Fibroblast of lung (primary cell): ENCODE measurements at regions not wholly inside any gene's neighbourhood (a gene's known extent, or its start where the extent isn't known, plus 50 kb on each side); places are given as distances from the start of the nearest gene placed in this dataset.

ENCODE experiments used
- DNase-seq, 2 donors: peaks; one replicate each; pipeline versions ENCODE4 v3.0.0 to v3.0.0-alpha.2; 2010; ENCODE audit warnings: low read depth in 2 of 2
- H2AFZ ChIP-seq: 2 replicates; pipeline ENCODE4 v1.5.1; 2012; ENCODE audit warnings: low read length, control low read depth, inconsistent platforms
- H3K27ac ChIP-seq: 2 replicates; pipeline ENCODE4 v1.5.1; 2011; ENCODE audit warnings: low read length, control low read depth; ENCODE audit not compliant: insufficient read depth
- H3K27me3 ChIP-seq: 2 replicates; pipeline ENCODE4 v1.5.1; 2011; ENCODE audit warnings: mild to moderate bottlenecking, low read length; ENCODE audit not compliant: control insufficient read depth, insufficient read depth
- H3K36me3 ChIP-seq: 2 replicates; pipeline ENCODE4 v1.5.1; 2011; ENCODE audit warnings: low read length; ENCODE audit not compliant: control insufficient read depth, insufficient read depth
- H3K4me1 ChIP-seq: 2 replicates; pipeline ENCODE4 v1.5.1; 2011; ENCODE audit warnings: low read length; ENCODE audit not compliant: control insufficient read depth, insufficient read depth; ENCODE audit errors: extremely low read depth
- H3K4me2 ChIP-seq: 2 replicates; pipeline ENCODE4 v1.5.1; 2011; ENCODE audit warnings: low read length, control low read depth; ENCODE audit not compliant: insufficient read depth; ENCODE audit errors: extremely low read depth
- H3K4me3 ChIP-seq, 4 experiments: fragments of 200-600 bp in 1 of 4; sonication (generic) in 1 of 4; replicated peaks in 1 of 4; 2 replicates each; pipeline ENCODE4 v1.5.1; 2011 to 2016; ENCODE audit warnings: low read length in 4 of 4, low read depth in 3 of 4, mild to moderate bottlenecking in 3 of 4, control low read depth in 2 of 4, inconsistent platforms in 1 of 4, mixed read lengths in 1 of 4; ENCODE audit not compliant: insufficient read depth in 1 of 4; ENCODE audit errors: control extremely low read depth in 1 of 4
- H3K79me2 ChIP-seq: 2 replicates; pipeline ENCODE4 v1.5.1; 2012; ENCODE audit warnings: mild to moderate bottlenecking, low read length, inconsistent platforms; ENCODE audit not compliant: control insufficient read depth, insufficient read depth
- H3K9ac ChIP-seq: 2 replicates; pipeline ENCODE4 v1.5.1; 2011; ENCODE audit warnings: mild to moderate bottlenecking, low read length, control low read depth; ENCODE audit not compliant: insufficient read depth
- H3K9me3 ChIP-seq: 2 replicates; pipeline ENCODE4 v1.5.1; 2012; ENCODE audit warnings: low read depth, low read length; ENCODE audit not compliant: control insufficient read depth, insufficient read depth
- H4K20me1 ChIP-seq: 2 replicates; pipeline ENCODE4 v1.5.1; 2011; ENCODE audit warnings: low read length; ENCODE audit not compliant: control insufficient read depth, insufficient read depth; ENCODE audit errors: extremely low read depth
- EZH2 ChIP-seq: IDR thresholded peaks from 2 replicates; pipeline ENCODE4 v1.5.1; 2012; ENCODE audit warnings: low read length, control low read depth, mild to moderate bottlenecking; ENCODE audit errors: missing control alignments
- TF ChIP-seq, protein P1 (sequence below), 2 donors: IDR thresholded peaks in 1 of 2; conservative IDR thresholded peaks in 1 of 2; 1 replicate in 1 of 2; 2 replicates in 1 of 2; pipeline ENCODE4 v1.5.1; 2011 to 2012; ENCODE audit warnings: low read length in 2 of 2, control low read depth in 1 of 2, inconsistent platforms in 1 of 2, low read depth in 1 of 2, mild to moderate bottlenecking in 1 of 2

GRCh38 chr6:43903739-43904290 lies 133.8 kb downstream of the VEGFA start:
- Histone ChIP-seq H4K20me1 (no peaks in the 10 kb centered on the region), H2AFZ (no peak overlapping the region), H3K79me2 (no peaks in the 10 kb centered on the region), H3K4me3 (no peak overlapping the region), H3K4me1 (no peaks in the 10 kb centered on the region), H3K27ac (no peak overlapping the region), H3K36me3 (no peaks in the 10 kb centered on the region), H3K9ac (no peak overlapping the region), H3K27me3 (no peaks in the 10 kb centered on the region), H3K4me2 (no peak overlapping the region), H3K9me3 (no peaks in the 10 kb centered on the region)
- DNase-seq = no peak
- TF ChIP-seq, protein P1, sequence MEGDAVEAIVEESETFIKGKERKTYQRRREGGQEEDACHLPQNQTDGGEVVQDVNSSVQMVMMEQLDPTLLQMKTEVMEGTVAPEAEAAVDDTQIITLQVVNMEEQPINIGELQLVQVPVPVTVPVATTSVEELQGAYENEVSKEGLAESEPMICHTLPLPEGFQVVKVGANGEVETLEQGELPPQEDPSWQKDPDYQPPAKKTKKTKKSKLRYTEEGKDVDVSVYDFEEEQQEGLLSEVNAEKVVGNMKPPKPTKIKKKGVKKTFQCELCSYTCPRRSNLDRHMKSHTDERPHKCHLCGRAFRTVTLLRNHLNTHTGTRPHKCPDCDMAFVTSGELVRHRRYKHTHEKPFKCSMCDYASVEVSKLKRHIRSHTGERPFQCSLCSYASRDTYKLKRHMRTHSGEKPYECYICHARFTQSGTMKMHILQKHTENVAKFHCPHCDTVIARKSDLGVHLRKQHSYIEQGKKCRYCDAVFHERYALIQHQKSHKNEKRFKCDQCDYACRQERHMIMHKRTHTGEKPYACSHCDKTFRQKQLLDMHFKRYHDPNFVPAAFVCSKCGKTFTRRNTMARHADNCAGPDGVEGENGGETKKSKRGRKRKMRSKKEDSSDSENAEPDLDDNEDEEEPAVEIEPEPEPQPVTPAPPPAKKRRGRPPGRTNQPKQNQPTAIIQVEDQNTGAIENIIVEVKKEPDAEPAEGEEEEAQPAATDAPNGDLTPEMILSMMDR (conservative IDR thresholded peaks at IDR 0.05 in 1 of 2, IDR thresholded peaks at IDR 0.05 in 1 of 2; ENCODE audit: low read depth in 1 of 2, low read length in 2 of 2) = no peak
- no peak for TF ChIP-seq EZH2

- TF ChIP-seq, protein P1 (conservative IDR thresholded peaks at IDR 0.05 in 1 of 2, IDR thresholded peaks at IDR 0.05 in 1 of 2; ENCODE audit: low read depth in 1 of 2, low read length in 2 of 2) = no peak
- TF ChIP-seq EZH2 = no peak
- Histone ChIP-seq H3K27ac (no peak overlapping the region), H3K9me3 (no peaks in the 10 kb centered on the region), H3K9ac (no peak overlapping the region), H3K4me2 (no peak overlapping the region), H3K4me3 (no peak overlapping the region), H4K20me1 (no peaks in the 10 kb centered on the region), H3K79me2 (no peaks in the 10 kb centered on the region), H3K27me3 (peaks cover 5% of the 10 kb centered on the region), H2AFZ (no peak overlapping the region), H3K4me1 (no peaks in the 10 kb centered on the region), H3K36me3 (no peaks in the 10 kb centered on the region)
- DNase-seq = no peak
Measured at GRCh38 chr6:43901733-43902230, 131.8 kb downstream of the VEGFA start.

- Histone ChIP-seq H4K20me1 (no peaks in the 10 kb centered on the region), H3K79me2 (no peaks in the 10 kb centered on the region), H3K27ac (no peak overlapping the region), H3K9ac (no peak overlapping the region), H3K36me3 (no peaks in the 10 kb centered on the region), H3K4me2 (no peak overlapping the region), H3K9me3 (no peaks in the 10 kb centered on the region), H3K4me3 (no peak overlapping the region), H2AFZ (no peak overlapping the region), H3K4me1 (no peaks in the 10 kb centered on the region), H3K27me3 (peaks cover 5% of the 10 kb centered on the region)
- DNase-seq = no peak
- TF ChIP-seq EZH2 = no peak
- TF ChIP-seq, protein P1 (conservative IDR thresholded peaks at IDR 0.05 in 1 of 2, IDR thresholded peaks at IDR 0.05 in 1 of 2; ENCODE audit: low read depth in 1 of 2, low read length in 2 of 2) = no peak
Measured at GRCh38 chr6:43900916-43901732, 131.1 kb downstream of the VEGFA start.
